Liver (tissue), 8 donors: ENCODE measurements at regions not wholly inside any gene's neighbourhood (a gene's known extent, or its start where the extent isn't known, plus 50 kb on each side); places are given as distances from the start of the nearest gene placed in this dataset.

Source experiments
- DNase-seq: peaks from one replicate; pipeline ENCODE4 v3.0.0-alpha.2; 2017; ENCODE audit warnings: low spot score
- H3K27ac ChIP-seq, 2 donors: one replicate each; pipeline ENCODE4 v1.7.0; 2013; ENCODE audit warnings: inconsistent platforms in 2 of 2, low read length in 2 of 2, control low read depth in 1 of 2, low read depth in 1 of 2, mild to moderate bottlenecking in 1 of 2
- H3K27me3 ChIP-seq, 4 donors: one replicate each; pipeline versions ENCODE4 v1.6.1 to v1.7.0; 2013; ENCODE audit warnings: low read length in 3 of 4, inconsistent platforms in 1 of 4, mild to moderate bottlenecking in 1 of 4, moderate library complexity in 1 of 4; ENCODE audit not compliant: control insufficient read depth in 4 of 4, insufficient read depth in 4 of 4
- H3K36me3 ChIP-seq, 4 donors: one replicate each; pipeline versions ENCODE4 v1.6.1 to v1.7.0; 2013; ENCODE audit warnings: low read length in 3 of 4, mild to moderate bottlenecking in 3 of 4, low read depth in 1 of 4, moderate library complexity in 1 of 4; ENCODE audit not compliant: control insufficient read depth in 4 of 4, insufficient read depth in 3 of 4
- H3K4me1 ChIP-seq, 4 donors: one replicate each; pipeline versions ENCODE4 v1.6.1 to v1.7.0; 2013; ENCODE audit warnings: low read length in 3 of 4, mild to moderate bottlenecking in 3 of 4, moderate library complexity in 1 of 4; ENCODE audit not compliant: control insufficient read depth in 4 of 4, insufficient read depth in 4 of 4
- H3K4me3 ChIP-seq, 3 donors: one replicate each; pipeline versions ENCODE4 v1.6.1 to v1.7.0; 2013; ENCODE audit warnings: low read length in 3 of 3, control low read depth in 1 of 3, low read depth in 1 of 3, mild to moderate bottlenecking in 1 of 3
- H3K9ac ChIP-seq, 2 donors: one replicate each; pipeline ENCODE4 v1.7.0; 2013; ENCODE audit warnings: low read length in 2 of 2, mild to moderate bottlenecking in 2 of 2, moderate library complexity in 2 of 2, control low read depth in 1 of 2, low read depth in 1 of 2
- H3K9me3 ChIP-seq, 4 donors: one replicate each; pipeline versions ENCODE4 v1.6.1 to v1.7.0; 2013; ENCODE audit warnings: low read length in 3 of 4; ENCODE audit not compliant: control insufficient read depth in 4 of 4
- ATF3 ChIP-seq: IDR thresholded peaks from 2 replicates; pipeline ENCODE4 v1.6.1; 2016; ENCODE audit warnings: antibody characterized with exemption
- CTCF ChIP-seq: fragments of 150-350 bp; IDR thresholded peaks from 2 replicates; pipeline ENCODE4 v1.5.1; 2017; ENCODE audit warnings: improper control_type of control experiment, low read depth, low read length; ENCODE audit not compliant: missing input control
- EGR1 ChIP-seq, 2 donors: IDR thresholded peaks; 2 replicates each; pipeline ENCODE4 v1.6.1; 2016 to 2018; ENCODE audit warnings: antibody characterized with exemption in 2 of 2, low read depth in 2 of 2
- FOXA1 ChIP-seq: IDR thresholded peaks from 2 replicates; pipeline ENCODE4 v1.6.1; 2016; ENCODE audit warnings: antibody characterized with exemption
- FOXA2 ChIP-seq: IDR thresholded peaks from 2 replicates; pipeline ENCODE4 v1.6.1; 2016; ENCODE audit warnings: antibody characterized with exemption
- GABPA ChIP-seq, 2 donors: IDR thresholded peaks in 1 of 2; conservative IDR thresholded peaks in 1 of 2; 2 replicates each; pipeline ENCODE4 v1.6.1; 2016; ENCODE audit warnings: antibody characterized with exemption in 2 of 2, mild to moderate bottlenecking in 1 of 2, moderate library complexity in 1 of 2
- HNF4A ChIP-seq, 2 donors: conservative IDR thresholded peaks; 2 replicates each; pipeline ENCODE4 v1.6.1; 2016; ENCODE audit warnings: antibody characterized with exemption in 2 of 2, mild to moderate bottlenecking in 2 of 2
- HNF4G ChIP-seq: IDR thresholded peaks from 2 replicates; pipeline ENCODE4 v1.6.1; 2016; ENCODE audit warnings: antibody characterized with exemption
- JUND ChIP-seq, 2 donors: IDR thresholded peaks; 2 replicates each; pipeline ENCODE4 v1.6.1; 2016; ENCODE audit warnings: antibody characterized with exemption in 2 of 2
- MAX ChIP-seq: IDR thresholded peaks from 2 replicates; pipeline ENCODE4 v1.6.1; 2016; ENCODE audit warnings: antibody characterized with exemption
- NR2F2 ChIP-seq: IDR thresholded peaks from 2 replicates; pipeline ENCODE4 v1.6.1; 2016; ENCODE audit warnings: antibody characterized with exemption
- RAD21 ChIP-seq, 2 donors: IDR thresholded peaks; 2 replicates each; pipeline ENCODE4 v1.6.1; 2016; ENCODE audit warnings: antibody characterized with exemption in 2 of 2, mild to moderate bottlenecking in 2 of 2
- REST ChIP-seq: IDR thresholded peaks from 2 replicates; pipeline ENCODE4 v1.6.1; 2016; ENCODE audit warnings: antibody characterized with exemption, mild to moderate bottlenecking
- RXRA ChIP-seq, 2 donors: IDR thresholded peaks; 2 replicates each; pipeline ENCODE4 v1.6.1; 2017 to 2018; ENCODE audit warnings: antibody characterized with exemption in 2 of 2, mild to moderate bottlenecking in 1 of 2
- SP1 ChIP-seq: IDR thresholded peaks from 2 replicates; pipeline ENCODE4 v1.6.1; 2018; ENCODE audit warnings: antibody characterized with exemption, mild to moderate bottlenecking
- TAF1 ChIP-seq: conservative IDR thresholded peaks from 2 replicates; pipeline ENCODE4 v1.6.1; 2016; ENCODE audit warnings: antibody characterized with exemption, mild to moderate bottlenecking
- YY1 ChIP-seq: IDR thresholded peaks from 2 replicates; pipeline ENCODE4 v1.6.1; 2016; ENCODE audit warnings: antibody characterized with exemption, mild to moderate bottlenecking
- ZBTB33 ChIP-seq: IDR thresholded peaks from 2 replicates; pipeline ENCODE4 v1.6.1; 2016; ENCODE audit warnings: antibody characterized with exemption
- WGBS: extraction: QIAGEN DNeasy Blood & Tissue Kit; methylation state at CpG from one replicate; pipeline ENCODE4 v1.1.7; 2013; 5-methylcytosine and 5-hydroxymethylcytosine counted together
- donor health status: healthy.
- donor health status: healthy.
- donor health status: healthy.
- donor health status: healthy.
- donor health status: healthy.

- no peak overlapping the region for H3K9ac ChIP-seq
- no peak for DNase-seq
- no peak overlapping the region for H3K27ac ChIP-seq
- H3K36me3 ChIP-seq, result no peaks in the 10 kb centered on the region
- no peak overlapping the region for H3K4me3 ChIP-seq
- peaks cover 0 to 8% (median 0%) of the 10 kb centered on the region in 4 donors for H3K27me3 ChIP-seq
- 75% methylated on average over 3 of the region's 3 CpGs for WGBS
- H3K4me1 ChIP-seq, result peaks cover 0 to 6% (median 4%) of the 10 kb centered on the region in 4 donors
- TF ChIP-seq EGR1 (IDR thresholded peaks at IDR 0.05; ENCODE audit: low read depth in 2 of 2), result no peak
- no peak for TF ChIP-seq REST
- no peak for TF ChIP-seq RXRA (IDR thresholded peaks at IDR 0.05)
- no peak for TF ChIP-seq FOXA2
- TF ChIP-seq HNF4G, result no peak
- TF ChIP-seq HNF4A (conservative IDR thresholded peaks at IDR 0.05), result no peak
- no peak for TF ChIP-seq MAX
- no peak for TF ChIP-seq YY1
- no peak for TF ChIP-seq RAD21 (IDR thresholded peaks at IDR 0.05)
- no peak for TF ChIP-seq CTCF
- TF ChIP-seq GABPA (IDR thresholded peaks at IDR 0.05 in 1 of 2, conservative IDR thresholded peaks at IDR 0.05 in 1 of 2), result no peak
- no peak for TF ChIP-seq ZBTB33
- no peak for TF ChIP-seq SP1
- TF ChIP-seq JUND (IDR thresholded peaks at IDR 0.05), result no peak
- TF ChIP-seq ATF3, result no peak
- TF ChIP-seq TAF1, result no peak
- TF ChIP-seq NR2F2, result no peak
- TF ChIP-seq FOXA1, result no peak
- H3K9me3 ChIP-seq, result no peaks in the 10 kb centered on the region
Observed at GRCh38 chr12:53803194-53803593, 51.4 kb upstream of the CISTR start.
